AG08395 (cell line): ENCODE measurements at regions not wholly inside any gene's neighbourhood (a gene's known extent, or its start where the extent isn't known, plus 50 kb on each side); places are given as distances from the start of the nearest gene placed in this dataset.
"Not testable (repeated sequence)": the region's sequence is repeated elsewhere in the genome, so short reads cannot be mapped to it uniquely, and the experiment has no call there.

Experiments
- DNase-seq: peaks from one replicate; pipeline ENCODE4 v3.0.0; 2012; ENCODE audit warnings: mixed read lengths, low spot score

GRCh38 chr2:147275943-147276342, 568.9 kb upstream of the ACVR2A start:
- no peak for DNase-seq

GRCh38 chr2:147273628-147274027, 571.2 kb upstream of the ACVR2A start:
- no peak for DNase-seq

GRCh38 chr2:147273106-147273505, 571.7 kb upstream of the ACVR2A start:
- no peak for DNase-seq

GRCh38 chr2:147269581-147269980, 575.2 kb upstream of the ACVR2A start:
- DNase-seq: not testable (repeated sequence)

- no peak for DNase-seq
Measured at GRCh38 chr2:147260241-147260640, 584.6 kb upstream of the ACVR2A start.

- DNase-seq: no peak
Measured at GRCh38 chr2:147255812-147256211, 589.0 kb upstream of the ACVR2A start.

- DNase-seq: no peak
Measured at GRCh38 chr2:147250652-147251356, 594.0 kb upstream of the ACVR2A start.

- DNase-seq: no peak
Measured at GRCh38 chr2:147247749-147248148, 597.1 kb upstream of the ACVR2A start.

GRCh38 chr2:147242445-147242844, 602.4 kb upstream of the ACVR2A start:
- DNase-seq: no peak

GRCh38 chr2:147236601-147237000, 608.2 kb upstream of the ACVR2A start:
- no peak for DNase-seq

GRCh38 chr2:147232225-147232669, 612.6 kb upstream of the ACVR2A start:
- no peak for DNase-seq

- no peak for DNase-seq
Measured at GRCh38 chr2:147231607-147232006, 613.2 kb upstream of the ACVR2A start.

GRCh38 chr2:147231081-147231480, 613.7 kb upstream of the ACVR2A start:
- no peak for DNase-seq

GRCh38 chr2:147227313-147227712, 617.5 kb upstream of the ACVR2A start:
- DNase-seq: no peak

GRCh38 chr2:147224070-147224469, 620.8 kb upstream of the ACVR2A start:
- DNase-seq: peak; percentile 15

GRCh38 chr2:147223553-147224060, 621.2 kb upstream of the ACVR2A start:
- no peak for DNase-seq

- DNase-seq: no peak
Measured at GRCh38 chr2:147223119-147223518, 621.7 kb upstream of the ACVR2A start.

- no peak for DNase-seq
Measured at GRCh38 chr2:147222506-147222905, 622.3 kb upstream of the ACVR2A start.

GRCh38 chr2:147214914-147215313, 629.9 kb upstream of the ACVR2A start:
- peak; percentile 28 for DNase-seq

- no peak for DNase-seq
Measured at GRCh38 chr2:147211484-147211883, 633.3 kb upstream of the ACVR2A start.

GRCh38 chr2:147204102-147204501, 640.7 kb upstream of the ACVR2A start:
- DNase-seq: peak; percentile 88

GRCh38 chr2:147198651-147199171, 646.1 kb upstream of the ACVR2A start:
- DNase-seq: peak; percentile 22

GRCh38 chr2:147197754-147198483, 646.9 kb upstream of the ACVR2A start:
- no peak for DNase-seq
